Gastroesophageal sphincter (tissue), 3 donors: ENCODE measurements at regions not wholly inside any gene's neighbourhood (a gene's known extent, or its start where the extent isn't known, plus 50 kb on each side); places are given as distances from the start of the nearest gene placed in this dataset.

Experiments used
- EP300 ChIP-seq: sonication (generic); formaldehyde crosslinking; IDR thresholded peaks from one replicate; pipeline ENCODE4 v1.6.1; 2017; ENCODE audit warnings: antibody characterized with exemption, mild to moderate bottlenecking
- POLR2A ChIP-seq, 2 donors: fragments of 450-650 bp; IDR thresholded peaks; one replicate each; pipeline ENCODE4 v1.6.1; 2017; ENCODE audit warnings: antibody characterized with exemption in 2 of 2, mild to moderate bottlenecking in 2 of 2, moderate library complexity in 1 of 2
- TF ChIP-seq, protein P1 (sequence below), 4 experiments: fragments of 200-600 bp in 2 of 4; fragments of 450-650 bp in 2 of 4; sonication (generic) in 1 of 4; IDR thresholded peaks; one replicate each; pipeline ENCODE4 v1.5.1; 2017 to 2019; ENCODE audit warnings: antibody characterized with exemption in 4 of 4, mild to moderate bottlenecking in 2 of 4, moderate library complexity in 2 of 4

DNA sequence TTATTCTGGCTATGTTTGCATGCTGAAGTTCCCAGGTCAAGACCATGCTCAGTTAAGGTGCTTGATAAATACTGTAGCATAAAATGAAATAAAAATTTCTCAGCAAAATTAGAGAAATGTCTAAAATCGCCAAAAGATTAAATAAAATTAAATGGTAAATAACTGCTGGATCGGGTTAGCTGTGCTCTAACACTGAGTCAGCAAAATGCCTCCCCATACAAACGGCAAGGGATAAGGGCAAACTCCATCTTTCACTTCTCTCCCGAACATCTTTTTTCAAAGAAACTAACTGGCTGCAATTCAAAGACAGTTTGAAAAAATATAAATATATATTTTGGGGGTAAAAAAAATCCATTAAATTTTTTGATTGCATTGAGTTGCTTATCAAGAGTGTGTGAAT lies 162.2 kb upstream of the ZFHX3 start:
- TF ChIP-seq, protein P1, sequence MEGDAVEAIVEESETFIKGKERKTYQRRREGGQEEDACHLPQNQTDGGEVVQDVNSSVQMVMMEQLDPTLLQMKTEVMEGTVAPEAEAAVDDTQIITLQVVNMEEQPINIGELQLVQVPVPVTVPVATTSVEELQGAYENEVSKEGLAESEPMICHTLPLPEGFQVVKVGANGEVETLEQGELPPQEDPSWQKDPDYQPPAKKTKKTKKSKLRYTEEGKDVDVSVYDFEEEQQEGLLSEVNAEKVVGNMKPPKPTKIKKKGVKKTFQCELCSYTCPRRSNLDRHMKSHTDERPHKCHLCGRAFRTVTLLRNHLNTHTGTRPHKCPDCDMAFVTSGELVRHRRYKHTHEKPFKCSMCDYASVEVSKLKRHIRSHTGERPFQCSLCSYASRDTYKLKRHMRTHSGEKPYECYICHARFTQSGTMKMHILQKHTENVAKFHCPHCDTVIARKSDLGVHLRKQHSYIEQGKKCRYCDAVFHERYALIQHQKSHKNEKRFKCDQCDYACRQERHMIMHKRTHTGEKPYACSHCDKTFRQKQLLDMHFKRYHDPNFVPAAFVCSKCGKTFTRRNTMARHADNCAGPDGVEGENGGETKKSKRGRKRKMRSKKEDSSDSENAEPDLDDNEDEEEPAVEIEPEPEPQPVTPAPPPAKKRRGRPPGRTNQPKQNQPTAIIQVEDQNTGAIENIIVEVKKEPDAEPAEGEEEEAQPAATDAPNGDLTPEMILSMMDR (IDR thresholded peaks at IDR 0.05) = no peak
- TF ChIP-seq EP300 (no peak), POLR2A (IDR thresholded peaks at IDR 0.05) (no peak)
